Suprapubic skin (tissue), 4 donors: ENCODE measurements at regions not wholly inside any gene's neighbourhood (a gene's known extent, or its start where the extent isn't known, plus 50 kb on each side); places are given as distances from the start of the nearest gene placed in this dataset.
"Not testable (repeated sequence)": the region's sequence is repeated elsewhere in the genome, so short reads cannot be mapped to it uniquely, and the experiment has no call there.

ENCODE experiments used
- DNase-seq, 2 donors: peaks; one replicate each; pipeline ENCODE4 v3.0.0-alpha.2; 2019; ENCODE audit warnings: low spot score in 2 of 2
- H3K27ac ChIP-seq: fragments of 200-600 bp; sonication (generic); one replicate; pipeline ENCODE4 v1.5.1; 2019
- H3K27me3 ChIP-seq: fragments of 200-600 bp; sonication (generic); one replicate; pipeline ENCODE4 v1.5.1; 2019
- H3K36me3 ChIP-seq: fragments of 200-600 bp; sonication (generic); one replicate; pipeline ENCODE4 v1.5.1; 2019
- H3K4me1 ChIP-seq: fragments of 200-600 bp; sonication (generic); one replicate; pipeline ENCODE4 v1.5.1; 2019
- H3K4me3 ChIP-seq: fragments of 200-600 bp; sonication (generic); one replicate; pipeline ENCODE4 v1.5.1; 2019; ENCODE audit warnings: mild to moderate bottlenecking
- H3K9me3 ChIP-seq: fragments of 200-600 bp; sonication (generic); one replicate; pipeline ENCODE4 v1.5.1; 2019
- CTCF ChIP-seq, 2 donors: fragments of 200-600 bp in 1 of 2; fragments of 450-650 bp in 1 of 2; sonication (generic) in 1 of 2; IDR thresholded peaks; one replicate each; pipeline ENCODE4 v1.5.1; 2016 to 2019; ENCODE audit warnings: antibody characterized with exemption in 2 of 2, mild to moderate bottlenecking in 1 of 2, moderate library complexity in 1 of 2
- EP300 ChIP-seq: sonication (generic); formaldehyde crosslinking; IDR thresholded peaks from one replicate; pipeline ENCODE4 v1.6.1; 2017; ENCODE audit warnings: antibody characterized with exemption
- POLR2A ChIP-seq, 2 donors: fragments of 450-650 bp; IDR thresholded peaks; one replicate each; pipeline ENCODE4 v1.6.1; 2017; ENCODE audit warnings: antibody characterized with exemption in 2 of 2, mild to moderate bottlenecking in 2 of 2, moderate library complexity in 2 of 2
- POLR2AphosphoS5 ChIP-seq, 3 donors: sonication (generic); formaldehyde crosslinking; IDR thresholded peaks; one replicate each; pipeline ENCODE4 v1.6.1; 2017; ENCODE audit warnings: antibody characterized with exemption in 3 of 3
- WGBS: methylation state at CpG from one replicate; pipeline ENCODE4 v1.1.5; 2018; 5-methylcytosine and 5-hydroxymethylcytosine counted together

GRCh38 chr3:16069149-16069922, 105.1 kb upstream of the GALNT15 start:
- Histone ChIP-seq H3K27ac (no peak overlapping the region), H3K4me1 (peaks cover 10% of the 10 kb centered on the region), H3K9me3 (no peaks in the 10 kb centered on the region), H3K4me3 (no peak overlapping the region), H3K36me3 (no peaks in the 10 kb centered on the region), H3K27me3 (no peaks in the 10 kb centered on the region)
- no peak for DNase-seq
- 93% methylated on average over 6 of the region's 6 CpGs for WGBS
- TF ChIP-seq CTCF (IDR thresholded peaks at IDR 0.05): no peak
- TF ChIP-seq POLR2AphosphoS5 (IDR thresholded peaks at IDR 0.05): no peak
- no peak for TF ChIP-seq POLR2A (IDR thresholded peaks at IDR 0.05)
- no peak for TF ChIP-seq EP300

- H3K4me1 ChIP-seq: peaks cover 2% of the 10 kb centered on the region
- H3K4me3 ChIP-seq: no peak overlapping the region
- no peak for DNase-seq
- no peak overlapping the region for H3K27ac ChIP-seq
- 71% methylated on average over 5 of the region's 5 CpGs for WGBS
- H3K36me3 ChIP-seq: no peaks in the 10 kb centered on the region
- TF ChIP-seq EP300 (no peak), CTCF (IDR thresholded peaks at IDR 0.05) (no peak)
- H3K9me3 ChIP-seq: no peaks in the 10 kb centered on the region
- H3K27me3 ChIP-seq: no peaks in the 10 kb centered on the region
Observed at GRCh38 chr3:16070707-16071106, 103.8 kb upstream of the GALNT15 start.

GRCh38 chr3:16071206-16071605, 103.3 kb upstream of the GALNT15 start:
- Histone ChIP-seq H3K36me3 (no peaks in the 10 kb centered on the region), H3K27ac (no peak overlapping the region), H3K27me3 (no peaks in the 10 kb centered on the region), H3K9me3 (no peaks in the 10 kb centered on the region), H3K4me3 (no peak overlapping the region), H3K4me1 (peaks cover 2% of the 10 kb centered on the region)
- TF ChIP-seq POLR2AphosphoS5 (IDR thresholded peaks at IDR 0.05) (no peak), CTCF (IDR thresholded peaks at IDR 0.05) (no peak), EP300 (no peak), POLR2A (IDR thresholded peaks at IDR 0.05) (no peak)
- DNase-seq: no peak
- WGBS: 82% methylated on average over 6 of the region's 6 CpGs

GRCh38 chr3:16072420-16073110, 101.9 kb upstream of the GALNT15 start:
- peaks cover 2% of the 10 kb centered on the region for H3K4me1 ChIP-seq
- 100% methylated on average over 1 of the region's 1 CpG for WGBS
- TF ChIP-seq POLR2AphosphoS5 (IDR thresholded peaks at IDR 0.05) (no peak), POLR2A (IDR thresholded peaks at IDR 0.05) (no peak), CTCF (IDR thresholded peaks at IDR 0.05) (no peak), EP300 (no peak)
- no peak for DNase-seq
- H3K27me3 ChIP-seq: no peaks in the 10 kb centered on the region
- no peaks in the 10 kb centered on the region for H3K36me3 ChIP-seq
- no peak overlapping the region for H3K4me3 ChIP-seq
- no peaks in the 10 kb centered on the region for H3K9me3 ChIP-seq
- no peak overlapping the region for H3K27ac ChIP-seq

- Histone ChIP-seq H3K27ac (no peak overlapping the region), H3K4me3 (no peak overlapping the region), H3K27me3 (no peaks in the 10 kb centered on the region), H3K36me3 (no peaks in the 10 kb centered on the region), H3K4me1 (peaks cover 1% of the 10 kb centered on the region), H3K9me3 (no peaks in the 10 kb centered on the region)
- TF ChIP-seq POLR2A (IDR thresholded peaks at IDR 0.05): no peak
- no peak for DNase-seq
Observed at GRCh38 chr3:16073203-16073602, 101.3 kb upstream of the GALNT15 start.

GRCh38 chr3:16073990-16074671, 100.3 kb upstream of the GALNT15 start:
- not testable (repeated sequence) for H3K36me3 ChIP-seq, DNase-seq, H3K4me3 ChIP-seq, H3K4me1 ChIP-seq, H3K27me3 ChIP-seq, H3K27ac ChIP-seq, H3K9me3 ChIP-seq
